ENCODE measurements at regions not wholly inside any gene's neighbourhood (a gene's known extent, or its start where the extent isn't known, plus 50 kb on each side); places are given as distances from the start of the nearest gene placed in this dataset.
"Not testable (repeated sequence)": the region's sequence is repeated elsewhere in the genome, so short reads cannot be mapped to it uniquely, and the experiment has no call there.

- H3K4me3 ChIP-seq (ENCODE audit: low read length); DNase-seq; H3K27me3 ChIP-seq (ENCODE audit: control insufficient read depth in 2 of 2, insufficient read depth in 2 of 2, low read length in 2 of 2); H3K9me3 Mint-ChIP-seq; H3K27me3 Mint-ChIP-seq; H3K27ac Mint-ChIP-seq; H3K9me3 ChIP-seq (ENCODE audit: control insufficient read depth in 2 of 3, low read length in 3 of 3); POLR2A ChIA-PET; H3K36me3 Mint-ChIP-seq; H3K27ac ChIP-seq (ENCODE audit: low read depth, low read length); CTCF ChIA-PET; H3K4me1 Mint-ChIP-seq; H3K36me3 ChIP-seq (ENCODE audit: control insufficient read depth in 2 of 3, insufficient read depth in 3 of 3, low read length in 3 of 3); ATAC-seq; intact Hi-C loops (cut with micrococcal nuclease); H3K4me1 ChIP-seq (ENCODE audit: control insufficient read depth in 2 of 2, insufficient read depth in 2 of 2, low read length in 2 of 2); H3K4me3 Mint-ChIP-seq: not testable (repeated sequence)
These were observed 143.2 kb upstream of the ZNF519 start for GRCh38 chr18:14275391-14275790.

- intact Hi-C loops (cut with micrococcal nuclease); H3K36me3 ChIP-seq (ENCODE audit: control insufficient read depth in 2 of 3, insufficient read depth in 3 of 3, low read length in 3 of 3); H3K27ac Mint-ChIP-seq; DNase-seq; H3K9me3 Mint-ChIP-seq; H3K4me1 ChIP-seq (ENCODE audit: control insufficient read depth in 2 of 2, insufficient read depth in 2 of 2, low read length in 2 of 2); H3K36me3 Mint-ChIP-seq; H3K27ac ChIP-seq (ENCODE audit: low read depth, low read length); CTCF ChIA-PET; H3K4me1 Mint-ChIP-seq; H3K9me3 ChIP-seq (ENCODE audit: control insufficient read depth in 2 of 3, low read length in 3 of 3); H3K4me3 Mint-ChIP-seq; POLR2A ChIA-PET; H3K4me3 ChIP-seq (ENCODE audit: low read length); H3K27me3 Mint-ChIP-seq; ATAC-seq; H3K27me3 ChIP-seq (ENCODE audit: control insufficient read depth in 2 of 2, insufficient read depth in 2 of 2, low read length in 2 of 2): not testable (repeated sequence)
These were observed 133.6 kb upstream of the ZNF519 start for GRCh38 chr18:14265637-14266410.

- H3K27me3 ChIP-seq (ENCODE audit: control insufficient read depth in 2 of 2, insufficient read depth in 2 of 2, low read length in 2 of 2); intact Hi-C loops (cut with micrococcal nuclease); H3K36me3 Mint-ChIP-seq; H3K4me1 ChIP-seq (ENCODE audit: control insufficient read depth in 2 of 2, insufficient read depth in 2 of 2, low read length in 2 of 2); H3K4me3 Mint-ChIP-seq; DNase-seq; H3K4me3 ChIP-seq (ENCODE audit: low read length); CTCF ChIA-PET; H3K9me3 Mint-ChIP-seq; ATAC-seq; H3K27me3 Mint-ChIP-seq; H3K4me1 Mint-ChIP-seq; POLR2A ChIA-PET; H3K36me3 ChIP-seq (ENCODE audit: control insufficient read depth in 2 of 3, insufficient read depth in 3 of 3, low read length in 3 of 3); H3K27ac ChIP-seq (ENCODE audit: low read depth, low read length); H3K9me3 ChIP-seq (ENCODE audit: control insufficient read depth in 2 of 3, low read length in 3 of 3): not testable (repeated sequence)
- peak overlapping the region in 2 of 9 donors; percentile 18 to 34 for H3K27ac Mint-ChIP-seq
These were observed 130.6 kb upstream of the ZNF519 start for GRCh38 chr18:14262786-14263185.

- H3K27me3 ChIP-seq (ENCODE audit: control insufficient read depth in 2 of 2, insufficient read depth in 2 of 2, low read length in 2 of 2); H3K36me3 ChIP-seq (ENCODE audit: control insufficient read depth in 2 of 3, insufficient read depth in 3 of 3, low read length in 3 of 3); H3K4me3 Mint-ChIP-seq; H3K4me3 ChIP-seq (ENCODE audit: low read length); intact Hi-C loops (cut with micrococcal nuclease); H3K9me3 ChIP-seq (ENCODE audit: control insufficient read depth in 2 of 3, low read length in 3 of 3); H3K27me3 Mint-ChIP-seq; ATAC-seq; DNase-seq; H3K4me1 ChIP-seq (ENCODE audit: control insufficient read depth in 2 of 2, insufficient read depth in 2 of 2, low read length in 2 of 2); CTCF ChIA-PET; H3K27ac ChIP-seq (ENCODE audit: low read depth, low read length); H3K27ac Mint-ChIP-seq; H3K9me3 Mint-ChIP-seq; H3K4me1 Mint-ChIP-seq: not testable (repeated sequence)
- POLR2A ChIA-PET = interaction anchor here (0.6 kb wide), 1 partner anchor 549 kb away, joined by 6 read pairs; no protein-coding TSS in a partner anchor
- peaks cover 2 to 31% (median 11%) of the 10 kb centered on the region in 5 donors for H3K36me3 Mint-ChIP-seq
These were observed 117.9 kb upstream of the ZNF519 start for GRCh38 chr18:14250084-14250677.

- CTCF ChIA-PET = not testable (repeated sequence)
- H3K4me1 Mint-ChIP-seq = peaks cover 0 to 10% (median 0%) of the 10 kb centered on the region in 7 donors
These were observed 107.0 kb upstream of the ZNF519 start for GRCh38 chr18:14239224-14239623.

GRCh38 chr18:14236356-14237048 is 104.3 kb upstream of the ZNF519 start:
- H3K36me3 ChIP-seq (ENCODE audit: control insufficient read depth in 2 of 3, insufficient read depth in 3 of 3, low read length in 3 of 3); H3K4me1 ChIP-seq (ENCODE audit: control insufficient read depth in 2 of 2, insufficient read depth in 2 of 2, low read length in 2 of 2); CTCF ChIA-PET; H3K9me3 Mint-ChIP-seq; H3K27me3 Mint-ChIP-seq; DNase-seq; intact Hi-C loops (cut with micrococcal nuclease); POLR2A ChIA-PET; H3K27ac Mint-ChIP-seq; H3K4me3 Mint-ChIP-seq; H3K9me3 ChIP-seq (ENCODE audit: control insufficient read depth in 2 of 3, low read length in 3 of 3); H3K27ac ChIP-seq (ENCODE audit: low read depth, low read length); ATAC-seq; H3K4me3 ChIP-seq (ENCODE audit: low read length); H3K27me3 ChIP-seq (ENCODE audit: control insufficient read depth in 2 of 2, insufficient read depth in 2 of 2, low read length in 2 of 2): not testable (repeated sequence)
- Mint-ChIP-seq H3K36me3 (peaks cover 0 to 12% (median 2%) of the 10 kb centered on the region in 5 donors), H3K4me1 (peaks cover 0 to 10% (median 0%) of the 10 kb centered on the region in 7 donors)

More at GRCh38 chr18:14239224-14239623, 107.0 kb upstream of the ZNF519 start:
- H3K27ac ChIP-seq (ENCODE audit: low read depth, low read length); H3K9me3 Mint-ChIP-seq; intact Hi-C loops (cut with micrococcal nuclease); H3K36me3 ChIP-seq (ENCODE audit: control insufficient read depth in 2 of 3, insufficient read depth in 3 of 3, low read length in 3 of 3); H3K27ac Mint-ChIP-seq; ATAC-seq; POLR2A ChIA-PET; H3K4me1 ChIP-seq (ENCODE audit: control insufficient read depth in 2 of 2, insufficient read depth in 2 of 2, low read length in 2 of 2); H3K4me3 ChIP-seq (ENCODE audit: low read length); DNase-seq; H3K4me3 Mint-ChIP-seq; H3K27me3 ChIP-seq (ENCODE audit: control insufficient read depth in 2 of 2, insufficient read depth in 2 of 2, low read length in 2 of 2); H3K27me3 Mint-ChIP-seq; H3K9me3 ChIP-seq (ENCODE audit: control insufficient read depth in 2 of 3, low read length in 3 of 3): not testable (repeated sequence)
- peaks cover 0 to 20% (median 2%) of the 10 kb centered on the region in 5 donors for H3K36me3 Mint-ChIP-seq

Data from naive thymus-derived CD4-positive, alpha-beta T cell (primary cell).